Tibial nerve (tissue), 4 donors: ENCODE measurements at regions not wholly inside any gene's neighbourhood (a gene's known extent, or its start where the extent isn't known, plus 50 kb on each side); places are given as distances from the start of the nearest gene placed in this dataset.

Experiments
- DNase-seq, 2 donors: peaks; one replicate each; pipeline ENCODE4 v3.0.0-alpha.2; 2019; ENCODE audit warnings: low spot score in 2 of 2
- H3K27ac ChIP-seq, 4 donors: fragments of 200-600 bp; sonication (generic) in 3 of 4; one replicate each; pipeline ENCODE4 v1.5.1; 2017 to 2019; ENCODE audit warnings: mild to moderate bottlenecking in 1 of 4
- H3K27me3 ChIP-seq, 2 donors: fragments of 200-600 bp; sonication (generic) in 1 of 2; one replicate each; pipeline versions ENCODE4 v1.5.1 to v1.6.0; 2017 to 2019
- H3K36me3 ChIP-seq, 3 donors: fragments of 200-600 bp; sonication (generic); one replicate each; pipeline ENCODE4 v1.5.1; 2018 to 2019
- H3K4me1 ChIP-seq, 4 donors: fragments of 200-600 bp; sonication (generic) in 3 of 4; one replicate each; pipeline ENCODE4 v1.5.1; 2017 to 2019
- H3K4me3 ChIP-seq, 4 donors: fragments of 200-600 bp; sonication (generic) in 3 of 4; one replicate each; pipeline ENCODE4 v1.5.1; 2017 to 2019; ENCODE audit warnings: mild to moderate bottlenecking in 1 of 4, moderate library complexity in 1 of 4
- H3K9me3 ChIP-seq, 4 donors: fragments of 200-600 bp; sonication (generic) in 3 of 4; one replicate each; pipeline ENCODE4 v1.5.1; 2017 to 2019
- EP300 ChIP-seq, 2 donors: sonication (generic); formaldehyde crosslinking; IDR thresholded peaks; one replicate each; pipeline ENCODE4 v1.6.1; 2017; ENCODE audit warnings: antibody characterized with exemption in 2 of 2, mild to moderate bottlenecking in 1 of 2
- POLR2A ChIP-seq, 2 donors: fragments of 450-650 bp; IDR thresholded peaks; one replicate each; pipeline ENCODE4 v1.6.1; 2017; ENCODE audit warnings: antibody characterized with exemption in 2 of 2, mild to moderate bottlenecking in 2 of 2, moderate library complexity in 2 of 2
- WGBS, 2 donors: methylation state at CpG; one replicate each; pipeline ENCODE4 v1.1.5; 2018; 5-methylcytosine and 5-hydroxymethylcytosine counted together
- TF ChIP-seq, protein P1 (sequence below), 5 experiments: fragments of 200-600 bp in 3 of 5; fragments of 450-650 bp in 2 of 5; sonication (generic) in 3 of 5; IDR thresholded peaks; one replicate each; pipeline ENCODE4 v1.5.1; 2016 to 2019; ENCODE audit warnings: antibody characterized with exemption in 5 of 5, mild to moderate bottlenecking in 3 of 5, moderate library complexity in 2 of 5

DNA sequence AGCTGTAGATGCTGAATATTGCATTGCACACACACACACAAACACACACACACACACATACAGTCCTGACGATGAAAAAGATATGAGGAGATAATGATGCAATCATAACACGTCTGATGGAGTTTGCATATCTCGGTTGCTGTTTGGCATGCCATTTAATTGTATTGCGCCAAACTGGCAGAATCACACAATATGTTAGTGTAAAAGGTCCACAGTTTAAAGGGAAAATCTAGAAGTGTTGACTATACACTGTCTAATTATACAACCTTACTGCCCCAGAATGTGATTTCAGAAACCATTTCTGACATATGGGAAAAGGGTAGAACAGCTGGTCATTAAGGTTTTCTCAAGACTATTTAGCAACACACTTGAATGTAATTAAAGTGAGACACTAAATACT is 123.7 kb upstream of the PROX1 start:
- no peaks in the 10 kb centered on the region for H3K27me3 ChIP-seq
- no peak for TF ChIP-seq EP300 (IDR thresholded peaks at IDR 0.05)
- no peak for TF ChIP-seq POLR2A (IDR thresholded peaks at IDR 0.05)
- TF ChIP-seq, protein P1, sequence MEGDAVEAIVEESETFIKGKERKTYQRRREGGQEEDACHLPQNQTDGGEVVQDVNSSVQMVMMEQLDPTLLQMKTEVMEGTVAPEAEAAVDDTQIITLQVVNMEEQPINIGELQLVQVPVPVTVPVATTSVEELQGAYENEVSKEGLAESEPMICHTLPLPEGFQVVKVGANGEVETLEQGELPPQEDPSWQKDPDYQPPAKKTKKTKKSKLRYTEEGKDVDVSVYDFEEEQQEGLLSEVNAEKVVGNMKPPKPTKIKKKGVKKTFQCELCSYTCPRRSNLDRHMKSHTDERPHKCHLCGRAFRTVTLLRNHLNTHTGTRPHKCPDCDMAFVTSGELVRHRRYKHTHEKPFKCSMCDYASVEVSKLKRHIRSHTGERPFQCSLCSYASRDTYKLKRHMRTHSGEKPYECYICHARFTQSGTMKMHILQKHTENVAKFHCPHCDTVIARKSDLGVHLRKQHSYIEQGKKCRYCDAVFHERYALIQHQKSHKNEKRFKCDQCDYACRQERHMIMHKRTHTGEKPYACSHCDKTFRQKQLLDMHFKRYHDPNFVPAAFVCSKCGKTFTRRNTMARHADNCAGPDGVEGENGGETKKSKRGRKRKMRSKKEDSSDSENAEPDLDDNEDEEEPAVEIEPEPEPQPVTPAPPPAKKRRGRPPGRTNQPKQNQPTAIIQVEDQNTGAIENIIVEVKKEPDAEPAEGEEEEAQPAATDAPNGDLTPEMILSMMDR (IDR thresholded peaks at IDR 0.05) = no peak
- no peak overlapping the region for H3K4me3 ChIP-seq
- 70 to 71% methylated on average over 4 of the region's 4 CpGs for WGBS, 2 donors
- no peaks in the 10 kb centered on the region for H3K4me1 ChIP-seq
- no peak for DNase-seq
- no peaks in the 10 kb centered on the region for H3K36me3 ChIP-seq
- H3K9me3 ChIP-seq = no peaks in the 10 kb centered on the region
- H3K27ac ChIP-seq = no peak overlapping the region

DNA sequence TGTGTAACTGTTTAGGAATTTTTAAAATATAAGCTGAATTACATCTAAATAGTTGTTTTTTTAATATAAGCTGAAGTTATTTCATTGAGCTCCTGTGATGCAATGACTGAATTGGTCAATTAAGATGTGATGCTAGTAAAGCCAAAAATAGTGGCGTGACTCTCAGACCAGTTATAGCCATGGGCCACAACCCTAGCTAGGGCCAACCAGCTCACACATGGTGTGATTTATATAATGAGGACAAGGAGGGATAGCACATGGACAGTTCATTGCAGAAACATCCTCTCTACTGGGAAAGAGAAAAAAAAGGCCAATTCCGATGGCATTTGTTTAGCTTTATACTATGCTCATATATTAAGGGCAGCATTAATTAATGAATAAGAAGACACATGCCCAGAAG is 119.3 kb upstream of the PROX1 start:
- Histone ChIP-seq H3K36me3 (no peaks in the 10 kb centered on the region), H3K4me3 (no peak overlapping the region), H3K9me3 (no peaks in the 10 kb centered on the region), H3K27ac (no peak overlapping the region), H3K4me1 (no peaks in the 10 kb centered on the region), H3K27me3 (no peaks in the 10 kb centered on the region)
- no peak for DNase-seq
- TF ChIP-seq EP300 (IDR thresholded peaks at IDR 0.05) = no peak
- TF ChIP-seq, protein P1 (IDR thresholded peaks at IDR 0.05) = no peak
- TF ChIP-seq POLR2A (IDR thresholded peaks at IDR 0.05) = no peak
- 89 to 90% methylated on average over 2 of the region's 2 CpGs for WGBS, 2 donors

DNA sequence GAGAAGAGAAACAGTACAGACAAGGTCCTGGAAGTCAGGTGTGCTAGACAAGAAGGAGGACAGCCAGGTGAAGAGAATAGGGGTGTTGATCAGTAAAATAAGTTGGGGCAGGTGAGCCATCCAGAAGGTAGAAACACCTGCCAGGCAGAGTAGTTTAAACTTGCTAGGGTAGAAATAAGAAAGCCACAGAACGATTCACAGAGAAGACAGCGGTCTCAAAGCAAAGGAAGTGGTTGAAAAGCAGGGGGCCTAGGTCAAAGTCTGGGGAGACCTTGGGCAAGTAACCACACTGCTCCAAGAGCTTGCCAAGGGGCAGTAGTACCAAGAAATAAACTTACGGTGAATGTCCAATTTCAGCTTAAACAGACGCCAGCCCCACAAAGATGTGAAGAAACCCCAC is 116.6 kb upstream of the PROX1 start:
- H3K36me3 ChIP-seq = no peaks in the 10 kb centered on the region
- 91 to 95% methylated on average over 4 of the region's 4 CpGs for WGBS, 2 donors
- H3K4me3 ChIP-seq = no peak overlapping the region
- H3K27ac ChIP-seq = no peak overlapping the region
- H3K9me3 ChIP-seq = no peaks in the 10 kb centered on the region
- H3K27me3 ChIP-seq = no peaks in the 10 kb centered on the region
- H3K4me1 ChIP-seq = no peaks in the 10 kb centered on the region
- no peak for DNase-seq
- TF ChIP-seq, protein P1 (IDR thresholded peaks at IDR 0.05) = no peak
- TF ChIP-seq POLR2A (IDR thresholded peaks at IDR 0.05) = no peak
- no peak for TF ChIP-seq EP300 (IDR thresholded peaks at IDR 0.05)

DNA sequence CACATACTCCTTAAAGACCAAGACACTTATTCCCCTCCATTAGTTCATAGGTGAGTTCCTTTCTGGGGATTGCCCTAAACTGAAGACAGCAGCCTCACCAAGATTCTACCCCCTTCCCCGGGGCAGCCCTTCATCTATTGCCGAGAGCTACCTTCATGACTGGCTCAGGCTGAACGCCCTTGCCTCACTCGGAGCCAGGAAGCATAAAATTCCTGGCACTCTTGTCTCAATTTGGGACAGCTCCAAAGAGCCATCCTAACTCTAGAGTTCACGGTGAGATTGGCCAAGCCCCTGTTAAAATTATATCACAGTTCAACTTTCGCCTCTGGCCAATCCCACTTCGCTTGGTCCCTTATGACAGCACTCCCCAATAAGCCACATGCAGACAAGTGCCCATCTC is 113.0 kb upstream of the PROX1 start:
- Histone ChIP-seq H3K27ac (no peak overlapping the region), H3K4me3 (no peak overlapping the region), H3K36me3 (no peaks in the 10 kb centered on the region), H3K4me1 (no peaks in the 10 kb centered on the region), H3K9me3 (no peaks in the 10 kb centered on the region), H3K27me3 (no peaks in the 10 kb centered on the region)
- 82 to 89% methylated on average over 7 of the region's 7 CpGs for WGBS, 2 donors
- DNase-seq = no peak
- TF ChIP-seq, protein P1 (IDR thresholded peaks at IDR 0.05) = no peak
- TF ChIP-seq EP300 (IDR thresholded peaks at IDR 0.05) = no peak
- TF ChIP-seq POLR2A (IDR thresholded peaks at IDR 0.05) = no peak

DNA sequence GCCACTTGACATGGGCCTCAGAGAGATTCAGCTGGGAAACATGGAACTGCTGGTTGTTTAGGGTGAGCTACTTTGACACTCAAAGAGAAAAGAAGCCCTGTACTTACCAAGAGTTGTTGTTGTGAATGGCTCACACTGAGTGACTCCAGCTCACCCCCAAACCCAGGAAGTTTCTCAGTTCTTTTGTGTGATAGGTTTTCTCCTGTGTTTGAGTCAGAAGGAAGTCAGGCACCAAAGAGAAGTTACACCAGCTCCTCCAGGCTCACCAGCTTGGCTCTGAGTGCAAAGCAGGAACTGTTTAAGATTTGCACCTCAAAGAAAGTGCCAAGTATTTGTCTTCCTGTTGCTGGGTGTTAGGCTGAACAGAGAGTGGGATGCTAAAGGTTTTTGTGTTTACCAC is 111.2 kb upstream of the PROX1 start:
- Histone ChIP-seq H3K4me3 (no peak overlapping the region), H3K27me3 (no peaks in the 10 kb centered on the region), H3K9me3 (no peaks in the 10 kb centered on the region), H3K36me3 (no peaks in the 10 kb centered on the region), H3K27ac (no peak overlapping the region), H3K4me1 (no peaks in the 10 kb centered on the region)
- no peak for DNase-seq
- TF ChIP-seq, protein P1 (IDR thresholded peaks at IDR 0.05) = no peak
- TF ChIP-seq POLR2A (IDR thresholded peaks at IDR 0.05) (no peak), EP300 (IDR thresholded peaks at IDR 0.05) (no peak)
